A673 (cell line): ENCODE measurements at regions not wholly inside any gene's neighbourhood (a gene's known extent, or its start where the extent isn't known, plus 50 kb on each side); places are given as distances from the start of the nearest gene placed in this dataset.
"Not testable (repeated sequence)": the region's sequence is repeated elsewhere in the genome, so short reads cannot be mapped to it uniquely, and the experiment has no call there.

ENCODE experiments used
- BruUV-seq: library from RNA; stranded (reverse); fragments of 400-500 nt; replicated peaks from 2 replicates; lab custom pipeline; 2021; lab: Mats Ljungman, UMichigan
- CTCF ChIA-PET: fragments of 300-600 bp; sonication (Branson Sonifier 250); formaldehyde crosslinking; loops from one replicate; lab custom pipeline; 2022; ENCODE audit warnings: antibody characterized with exemption; lab: Charles Lee
- POLR2A ChIA-PET: fragments of 300-600 bp; sonication (Branson Sonifier 250); formaldehyde crosslinking; loops from one replicate; lab custom pipeline; 2022; ENCODE audit warnings: antibody characterized with exemption; ENCODE audit not compliant: low non-redundant PET; lab: Charles Lee
- DNase-seq: peaks from one replicate; pipeline ENCODE4 v3.0.0-alpha.2; 2015; ENCODE audit warnings: low spot score
- H3K27ac ChIP-seq: fragments of 200-600 bp; sonication (generic); 2 replicates; pipeline ENCODE4 v1.5.1; 2016; ENCODE audit warnings: mixed run types, low read depth, mild to moderate bottlenecking, mixed read lengths, antibody characterized with exemption, low read length; ENCODE audit not compliant: poor library complexity, severe bottlenecking
- H3K27me3 ChIP-seq: fragments of 200-600 bp; sonication (generic); replicated peaks from 2 replicates; pipeline ENCODE4 v1.6.1; 2017; ENCODE audit warnings: mixed run types, low read depth, mild to moderate bottlenecking, mixed read lengths, antibody characterized with exemption, low read length; ENCODE audit not compliant: insufficient read depth, poor library complexity
- H3K36me3 ChIP-seq: fragments of 200-600 bp; sonication (generic); 2 replicates; pipeline ENCODE4 v1.6.1; 2016; ENCODE audit warnings: mixed run types, mild to moderate bottlenecking, mixed read lengths, antibody characterized with exemption, low read length; ENCODE audit not compliant: insufficient read depth, poor library complexity, severe bottlenecking
- H3K4me1 ChIP-seq: fragments of 200-600 bp; sonication (generic); 2 replicates; pipeline ENCODE4 v1.6.1; 2017; ENCODE audit warnings: mixed run types, mild to moderate bottlenecking, mixed read lengths, antibody characterized with exemption, low read length; ENCODE audit not compliant: insufficient read depth, poor library complexity, severe bottlenecking
- H3K4me3 ChIP-seq: fragments of 200-600 bp; sonication (generic); 2 replicates; pipeline ENCODE4 v1.5.1; 2016; ENCODE audit warnings: low read depth, mixed run types, mild to moderate bottlenecking, mixed read lengths, low read length; ENCODE audit not compliant: poor library complexity, severe bottlenecking
- H3K9me3 ChIP-seq: fragments of 200-600 bp; sonication (generic); 2 replicates; pipeline ENCODE4 v1.6.1; 2016; ENCODE audit warnings: mixed run types, low read depth, mild to moderate bottlenecking, mixed read lengths, antibody characterized with exemption, low read length; ENCODE audit not compliant: poor library complexity, severe bottlenecking
- EZH2 ChIP-seq: fragments of 200-600 bp; sonication (generic); IDR thresholded peaks from 2 replicates; pipeline ENCODE4 v1.6.1; 2017; ENCODE audit warnings: borderline replicate concordance, low read depth, mild to moderate bottlenecking, mixed read lengths, antibody characterized with exemption, low read length; ENCODE audit not compliant: poor library complexity, severe bottlenecking
- intact Hi-C: fragments of 100-400 bp; cut with micrococcal nuclease; formaldehyde crosslinking; loops from one replicate; pipeline ENCODE4 v1.10.0; 2022; ENCODE audit not compliant: unreplicated experiment
- TF ChIP-seq, protein P1 (sequence below): fragments of 300-800, 200-600 bp; sonication (generic); conservative IDR thresholded peaks from 2 replicates; pipeline ENCODE4 v1.5.1; 2017; ENCODE audit warnings: low read depth, mild to moderate bottlenecking, antibody characterized with exemption, low read length, moderate library complexity, mixed read lengths

DNA sequence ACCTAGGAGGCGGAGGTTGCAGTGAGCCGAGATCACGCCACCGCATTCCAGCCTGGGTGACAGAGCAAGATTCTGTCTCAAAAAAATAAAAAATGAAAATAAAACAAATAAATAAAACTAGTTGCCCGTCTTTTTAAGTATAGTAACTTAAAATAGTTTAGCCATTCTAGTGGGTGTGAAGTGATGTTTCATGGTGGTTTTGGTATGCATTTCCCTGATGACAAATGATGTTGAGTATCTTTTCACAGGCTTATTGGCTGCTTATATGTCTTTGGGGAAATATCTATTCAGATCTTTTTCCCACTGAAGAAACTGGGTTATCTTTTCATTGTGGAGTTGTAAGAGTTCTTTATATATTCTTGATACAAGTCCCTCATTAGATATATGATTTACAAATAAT, 102.4 kb upstream of the METAP2 start:
- Histone ChIP-seq H3K36me3 (no peaks in the 10 kb centered on the region), H3K27me3 (no peaks in the 10 kb centered on the region), H3K27ac (no peak overlapping the region), H3K4me3 (no peak overlapping the region), H3K9me3 (no peaks in the 10 kb centered on the region), H3K4me1 (no peaks in the 10 kb centered on the region)
- ChIA-PET POLR2A (no interaction called here), CTCF (no interaction called here)
- no peak for DNase-seq
- TF ChIP-seq, protein P1, sequence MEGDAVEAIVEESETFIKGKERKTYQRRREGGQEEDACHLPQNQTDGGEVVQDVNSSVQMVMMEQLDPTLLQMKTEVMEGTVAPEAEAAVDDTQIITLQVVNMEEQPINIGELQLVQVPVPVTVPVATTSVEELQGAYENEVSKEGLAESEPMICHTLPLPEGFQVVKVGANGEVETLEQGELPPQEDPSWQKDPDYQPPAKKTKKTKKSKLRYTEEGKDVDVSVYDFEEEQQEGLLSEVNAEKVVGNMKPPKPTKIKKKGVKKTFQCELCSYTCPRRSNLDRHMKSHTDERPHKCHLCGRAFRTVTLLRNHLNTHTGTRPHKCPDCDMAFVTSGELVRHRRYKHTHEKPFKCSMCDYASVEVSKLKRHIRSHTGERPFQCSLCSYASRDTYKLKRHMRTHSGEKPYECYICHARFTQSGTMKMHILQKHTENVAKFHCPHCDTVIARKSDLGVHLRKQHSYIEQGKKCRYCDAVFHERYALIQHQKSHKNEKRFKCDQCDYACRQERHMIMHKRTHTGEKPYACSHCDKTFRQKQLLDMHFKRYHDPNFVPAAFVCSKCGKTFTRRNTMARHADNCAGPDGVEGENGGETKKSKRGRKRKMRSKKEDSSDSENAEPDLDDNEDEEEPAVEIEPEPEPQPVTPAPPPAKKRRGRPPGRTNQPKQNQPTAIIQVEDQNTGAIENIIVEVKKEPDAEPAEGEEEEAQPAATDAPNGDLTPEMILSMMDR = no peak
- no peak for TF ChIP-seq EZH2
- BruUV-seq = no TSS peak
- intact Hi-C loops = no loop called here

DNA sequence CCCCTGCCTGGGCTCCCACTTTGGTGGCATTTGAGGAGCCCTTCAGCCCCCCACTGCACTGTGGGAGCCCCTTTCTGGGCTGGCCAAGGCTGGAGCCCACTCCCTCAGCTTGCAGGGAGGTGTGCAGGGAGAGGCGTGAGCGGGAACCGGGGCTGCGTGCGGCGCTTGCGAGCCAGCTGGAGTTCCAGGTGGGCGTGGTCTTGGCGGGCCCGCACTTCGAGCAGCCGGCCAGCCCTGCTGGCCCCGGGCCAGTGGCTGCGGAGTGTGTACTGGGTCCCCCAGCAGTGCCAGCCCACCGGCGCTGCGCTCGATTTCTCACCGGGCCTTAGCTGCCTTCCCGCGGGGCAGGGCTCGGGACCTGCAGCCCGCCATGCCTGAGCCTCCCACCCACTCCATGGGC, 94.5 kb upstream of the METAP2 start:
- CTCF ChIA-PET = not testable (repeated sequence)

DNA sequence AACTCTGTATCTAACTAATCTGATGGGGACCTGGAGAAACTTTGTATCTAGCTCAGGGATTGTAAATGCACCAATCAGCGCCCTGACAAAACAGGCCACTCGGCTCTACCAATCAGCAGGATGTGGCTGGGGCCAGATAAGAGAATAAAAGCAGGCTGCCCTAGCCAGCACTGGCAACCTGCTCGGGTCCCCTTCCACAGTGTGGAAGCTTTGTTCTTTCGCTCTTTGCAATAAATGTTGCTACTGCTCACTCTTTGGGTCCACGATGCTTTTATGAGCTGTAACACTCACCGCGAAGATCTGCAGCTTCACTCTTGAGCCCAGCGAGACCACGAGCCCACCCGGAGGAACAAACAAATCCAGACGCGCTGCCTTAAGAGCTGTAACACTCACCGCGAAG, 93.6 kb upstream of the METAP2 start:
- CTCF ChIA-PET, H3K27me3 ChIP-seq, BruUV-seq, intact Hi-C loops, H3K27ac ChIP-seq, DNase-seq, H3K4me3 ChIP-seq, H3K9me3 ChIP-seq, POLR2A ChIA-PET, H3K36me3 ChIP-seq, H3K4me1 ChIP-seq: not testable (repeated sequence)

More for the DNA sequence above, 94.5 kb upstream of the METAP2 start:
- H3K36me3 ChIP-seq, H3K27ac ChIP-seq, H3K4me3 ChIP-seq, DNase-seq, H3K9me3 ChIP-seq, H3K4me1 ChIP-seq, intact Hi-C loops, POLR2A ChIA-PET, BruUV-seq, H3K27me3 ChIP-seq: not testable (repeated sequence)

DNA sequence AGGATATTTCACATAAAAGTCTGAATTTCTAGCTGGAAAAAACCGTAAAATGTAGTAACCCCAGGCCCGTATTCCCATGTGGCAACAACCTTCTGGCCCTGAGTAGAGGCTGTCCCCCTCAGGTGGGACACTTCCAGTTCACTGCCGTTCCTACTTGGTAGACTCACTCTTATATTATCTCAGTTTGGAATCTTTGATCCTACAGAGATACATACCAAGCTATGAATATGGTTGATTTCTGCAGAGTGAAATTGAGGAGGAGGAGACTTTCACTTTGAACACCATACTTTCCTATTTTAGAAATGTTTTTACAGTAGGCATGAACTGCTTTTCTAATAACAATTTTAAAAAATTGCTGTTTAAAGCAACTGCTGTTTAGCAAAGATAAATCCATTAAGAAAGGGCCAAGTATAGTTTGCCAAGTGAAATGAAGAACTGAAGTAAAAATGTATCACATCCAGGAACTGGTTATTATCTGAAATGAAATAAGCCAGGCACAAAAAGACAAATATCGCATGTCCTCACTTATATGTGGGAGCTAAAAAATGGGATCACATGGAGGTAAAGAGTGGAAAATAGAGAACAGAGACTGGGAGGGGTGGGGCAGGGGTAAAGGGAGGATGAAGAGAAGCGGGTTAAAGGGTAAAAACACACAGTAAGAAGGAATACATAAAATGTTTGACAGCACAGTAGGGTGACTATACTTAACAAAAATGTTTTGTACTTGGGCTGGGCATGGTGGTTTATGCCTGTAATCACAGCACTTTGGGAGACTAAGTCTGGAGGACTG, 92.8 kb upstream of the METAP2 start:
- intact Hi-C loops = no loop called here
- BruUV-seq = no TSS peak
- no peak for DNase-seq
- TF ChIP-seq EZH2 = no peak
- TF ChIP-seq, protein P1 = no peak
- Histone ChIP-seq H3K4me3 (no peak overlapping the region), H3K36me3 (no peaks in the 10 kb centered on the region), H3K27me3 (no peaks in the 10 kb centered on the region), H3K27ac (no peak overlapping the region), H3K4me1 (no peaks in the 10 kb centered on the region), H3K9me3 (no peaks in the 10 kb centered on the region)
- POLR2A ChIA-PET = no interaction called here
- CTCF ChIA-PET = interaction anchor here (0.6 kb wide), 1 partner anchor 648 kb away, joined by 3 read pairs; no protein-coding TSS in a partner anchor

DNA sequence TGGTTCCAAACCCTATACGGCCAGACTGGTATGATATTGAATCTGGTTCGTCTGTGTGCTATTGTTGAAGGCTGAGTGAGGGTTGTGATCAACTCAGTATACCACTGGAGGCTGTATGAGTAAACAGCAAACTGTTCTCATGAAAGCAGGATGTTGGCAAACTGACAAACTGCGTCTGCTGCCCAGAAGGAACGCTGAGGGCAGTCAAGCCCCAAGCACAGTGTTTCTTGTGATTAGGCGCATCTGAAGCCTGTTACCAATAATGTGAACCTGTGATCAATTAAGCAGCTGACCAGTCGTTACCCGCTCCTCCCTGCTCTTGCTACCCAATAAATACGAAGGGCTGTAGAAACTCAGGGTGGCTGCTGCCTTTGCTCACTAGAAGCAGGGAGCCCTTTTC, 90.0 kb upstream of the METAP2 start:
- H3K4me1 ChIP-seq, H3K4me3 ChIP-seq, H3K9me3 ChIP-seq, intact Hi-C loops, BruUV-seq, DNase-seq, H3K27ac ChIP-seq, H3K27me3 ChIP-seq, H3K36me3 ChIP-seq, CTCF ChIA-PET: not testable (repeated sequence)
- POLR2A ChIA-PET = interaction anchor here (0.6 kb wide), 1 partner anchor 1004 kb away, joined by 3 read pairs; no protein-coding TSS in a partner anchor
